ENCODE measurements at regions not wholly inside any gene's neighbourhood (a gene's known extent, or its start where the extent isn't known, plus 50 kb on each side); places are given as distances from the start of the nearest gene placed in this dataset.

DNA sequence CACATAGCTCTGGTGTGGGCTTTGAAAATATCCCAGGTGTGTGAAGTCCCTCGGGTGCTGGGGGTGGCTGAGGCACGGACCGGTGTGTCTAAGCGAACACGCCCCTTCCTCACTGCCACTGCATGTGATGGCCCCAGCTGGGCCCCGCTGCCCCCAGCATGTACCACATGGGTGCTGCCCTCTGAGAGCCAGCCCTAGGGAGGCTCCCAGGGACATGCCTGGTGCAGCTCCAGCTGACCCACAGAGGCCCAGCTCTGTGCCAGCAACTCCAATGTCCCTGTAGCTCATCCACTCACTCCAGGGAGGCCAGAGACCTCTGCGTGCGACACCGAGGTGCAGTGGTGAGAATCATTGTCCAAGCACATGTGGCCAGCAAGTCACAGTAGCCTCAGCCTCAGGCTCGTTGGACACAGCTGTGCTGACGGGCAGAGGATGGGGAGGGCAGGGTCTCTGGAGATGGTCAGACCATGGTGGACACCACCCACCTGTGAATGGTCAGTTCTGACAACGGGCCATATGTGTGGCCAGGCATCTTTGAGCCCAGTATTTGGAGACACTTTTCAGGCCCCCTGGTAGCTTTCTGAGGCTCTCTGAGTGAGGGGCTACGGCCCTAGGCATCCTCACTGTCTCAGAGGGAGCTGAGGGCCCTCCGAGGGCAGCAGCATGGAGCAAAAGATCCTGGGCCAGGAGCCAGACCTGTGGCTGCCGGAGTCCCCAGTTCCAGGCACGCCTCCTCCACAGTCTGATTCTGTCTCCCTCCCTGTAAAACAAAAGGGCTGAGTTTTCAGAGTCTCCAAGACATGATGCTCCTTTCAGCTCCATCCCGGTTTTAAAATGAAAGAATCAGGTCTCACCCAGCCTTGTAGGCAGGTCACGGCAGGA lies 220.7 kb downstream of the NDUFA10 start:
- H3K27me3 ChIP-seq (replicated peaks; ENCODE audit: control insufficient read depth, insufficient read depth, low read length) = no peaks in the 10 kb centered on the region; the same call in 1 of the 2 replicates
- no peaks in the 10 kb centered on the region for H3K36me3 ChIP-seq (ENCODE audit: control insufficient read depth, insufficient read depth, low read length)
- no peak for DNase-seq (ENCODE audit: extremely low read depth, insufficient read length)
- no peak overlapping the region for H3K4me3 ChIP-seq (replicated peaks; ENCODE audit: low read depth, low read length)
- TF ChIP-seq, protein P1, sequence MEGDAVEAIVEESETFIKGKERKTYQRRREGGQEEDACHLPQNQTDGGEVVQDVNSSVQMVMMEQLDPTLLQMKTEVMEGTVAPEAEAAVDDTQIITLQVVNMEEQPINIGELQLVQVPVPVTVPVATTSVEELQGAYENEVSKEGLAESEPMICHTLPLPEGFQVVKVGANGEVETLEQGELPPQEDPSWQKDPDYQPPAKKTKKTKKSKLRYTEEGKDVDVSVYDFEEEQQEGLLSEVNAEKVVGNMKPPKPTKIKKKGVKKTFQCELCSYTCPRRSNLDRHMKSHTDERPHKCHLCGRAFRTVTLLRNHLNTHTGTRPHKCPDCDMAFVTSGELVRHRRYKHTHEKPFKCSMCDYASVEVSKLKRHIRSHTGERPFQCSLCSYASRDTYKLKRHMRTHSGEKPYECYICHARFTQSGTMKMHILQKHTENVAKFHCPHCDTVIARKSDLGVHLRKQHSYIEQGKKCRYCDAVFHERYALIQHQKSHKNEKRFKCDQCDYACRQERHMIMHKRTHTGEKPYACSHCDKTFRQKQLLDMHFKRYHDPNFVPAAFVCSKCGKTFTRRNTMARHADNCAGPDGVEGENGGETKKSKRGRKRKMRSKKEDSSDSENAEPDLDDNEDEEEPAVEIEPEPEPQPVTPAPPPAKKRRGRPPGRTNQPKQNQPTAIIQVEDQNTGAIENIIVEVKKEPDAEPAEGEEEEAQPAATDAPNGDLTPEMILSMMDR (IDR thresholded peaks at IDR 0.05; ENCODE audit: insufficient read depth, low read length, poor library complexity, severe bottlenecking) = no peak

DNA sequence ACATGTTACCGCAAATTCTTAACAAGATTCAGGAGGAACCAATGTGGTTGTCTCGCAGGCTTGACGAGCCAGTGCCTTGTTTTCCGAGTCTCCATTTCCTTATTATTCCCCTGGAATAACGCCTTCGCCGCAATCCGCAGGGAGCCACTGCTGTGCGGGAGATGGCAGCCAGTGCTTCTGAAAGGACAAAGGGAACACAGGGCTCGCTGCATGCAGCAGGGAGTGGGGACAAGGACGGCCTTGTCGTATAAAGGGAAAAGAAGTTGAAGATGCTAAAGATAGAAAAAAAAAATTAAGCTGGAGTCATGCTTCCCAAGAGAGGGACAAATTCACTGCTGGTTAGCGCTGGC lies 221.4 kb downstream of the NDUFA10 start:
- Histone ChIP-seq H3K36me3 (ENCODE audit: control insufficient read depth, insufficient read depth, low read length) (no peaks in the 10 kb centered on the region), H3K27me3 (replicated peaks; ENCODE audit: control insufficient read depth, insufficient read depth, low read length) (no peaks in the 10 kb centered on the region), H3K4me3 (replicated peaks; ENCODE audit: low read depth, low read length) (no peak overlapping the region)
- no peak for DNase-seq (ENCODE audit: extremely low read depth, insufficient read length)
- TF ChIP-seq, protein P1 (IDR thresholded peaks at IDR 0.05; ENCODE audit: insufficient read depth, low read length, poor library complexity, severe bottlenecking) = no peak

DNA sequence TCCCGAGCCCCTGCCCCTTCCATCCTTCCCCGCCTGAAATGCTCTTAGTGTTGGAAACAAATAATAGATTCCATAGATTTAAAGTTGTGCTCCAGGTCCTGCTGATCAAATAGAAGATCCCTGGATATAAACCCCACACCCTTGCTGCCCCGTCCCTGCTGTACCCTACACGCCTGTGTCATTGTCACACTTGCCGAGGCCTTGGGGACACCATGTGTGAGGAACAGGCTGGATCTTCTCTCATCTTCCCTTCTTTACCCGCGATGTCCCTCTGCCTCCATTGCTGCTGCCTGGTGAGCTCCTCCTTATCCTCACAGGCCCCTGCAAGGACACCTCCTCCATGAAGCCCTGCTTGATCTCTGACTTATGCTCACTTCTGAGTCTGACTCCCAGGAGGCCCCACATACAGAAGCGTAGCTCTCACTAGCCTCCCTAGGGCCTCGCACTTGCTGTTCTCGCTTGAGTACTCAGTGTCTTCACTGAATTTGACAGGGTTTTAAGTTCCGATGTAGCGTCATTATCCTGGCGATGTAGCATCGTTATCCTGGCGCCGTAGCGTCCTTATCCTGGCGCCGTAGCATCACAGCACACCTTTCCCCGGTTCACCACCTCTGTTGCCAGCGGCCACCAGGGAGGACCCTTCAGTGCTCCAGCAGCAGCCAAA lies 221.9 kb downstream of the NDUFA10 start:
- H3K36me3 ChIP-seq (ENCODE audit: control insufficient read depth, insufficient read depth, low read length) = no peaks in the 10 kb centered on the region
- no peak for DNase-seq (ENCODE audit: extremely low read depth, insufficient read length)
- no peak overlapping the region for H3K4me3 ChIP-seq (replicated peaks; ENCODE audit: low read depth, low read length)

DNA sequence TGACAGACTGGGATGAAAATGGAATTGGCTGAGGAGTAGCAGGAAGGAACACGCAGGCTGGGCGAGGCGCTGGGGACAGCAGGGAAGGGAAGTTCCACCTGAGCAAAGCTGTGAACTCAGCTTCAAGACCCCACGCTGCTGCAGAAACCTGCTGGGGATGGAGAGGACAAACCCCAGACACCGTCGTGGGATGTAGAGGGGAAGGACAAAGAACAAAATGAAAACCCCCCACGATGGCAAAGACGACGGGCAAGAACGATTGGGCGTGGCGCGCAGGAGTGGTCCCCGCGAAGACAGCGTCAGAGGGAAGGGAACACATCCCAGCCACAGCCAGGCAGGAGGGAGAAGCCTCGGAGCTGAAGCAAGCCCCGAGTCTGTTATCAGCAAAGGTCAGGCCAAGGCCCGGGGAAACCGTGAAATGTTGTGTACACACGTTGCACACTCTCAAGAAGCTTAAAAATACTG lies 222.9 kb downstream of the NDUFA10 start:
- Histone ChIP-seq H3K36me3 (ENCODE audit: control insufficient read depth, insufficient read depth, low read length) (no peaks in the 10 kb centered on the region), H3K4me3 (replicated peaks; ENCODE audit: low read depth, low read length) (no peak overlapping the region), H3K27me3 (replicated peaks; ENCODE audit: control insufficient read depth, insufficient read depth, low read length) (no peaks in the 10 kb centered on the region)
- no peak for DNase-seq (ENCODE audit: extremely low read depth, insufficient read length)
- TF ChIP-seq, protein P1 (IDR thresholded peaks at IDR 0.05; ENCODE audit: insufficient read depth, low read length, poor library complexity, severe bottlenecking) = no peak

More for the DNA sequence above, 221.9 kb downstream of the NDUFA10 start:
- TF ChIP-seq, protein P1 (IDR thresholded peaks at IDR 0.05; ENCODE audit: insufficient read depth, low read length, poor library complexity, severe bottlenecking) = no peak
- H3K27me3 ChIP-seq (replicated peaks; ENCODE audit: control insufficient read depth, insufficient read depth, low read length) = no peaks in the 10 kb centered on the region

DNA sequence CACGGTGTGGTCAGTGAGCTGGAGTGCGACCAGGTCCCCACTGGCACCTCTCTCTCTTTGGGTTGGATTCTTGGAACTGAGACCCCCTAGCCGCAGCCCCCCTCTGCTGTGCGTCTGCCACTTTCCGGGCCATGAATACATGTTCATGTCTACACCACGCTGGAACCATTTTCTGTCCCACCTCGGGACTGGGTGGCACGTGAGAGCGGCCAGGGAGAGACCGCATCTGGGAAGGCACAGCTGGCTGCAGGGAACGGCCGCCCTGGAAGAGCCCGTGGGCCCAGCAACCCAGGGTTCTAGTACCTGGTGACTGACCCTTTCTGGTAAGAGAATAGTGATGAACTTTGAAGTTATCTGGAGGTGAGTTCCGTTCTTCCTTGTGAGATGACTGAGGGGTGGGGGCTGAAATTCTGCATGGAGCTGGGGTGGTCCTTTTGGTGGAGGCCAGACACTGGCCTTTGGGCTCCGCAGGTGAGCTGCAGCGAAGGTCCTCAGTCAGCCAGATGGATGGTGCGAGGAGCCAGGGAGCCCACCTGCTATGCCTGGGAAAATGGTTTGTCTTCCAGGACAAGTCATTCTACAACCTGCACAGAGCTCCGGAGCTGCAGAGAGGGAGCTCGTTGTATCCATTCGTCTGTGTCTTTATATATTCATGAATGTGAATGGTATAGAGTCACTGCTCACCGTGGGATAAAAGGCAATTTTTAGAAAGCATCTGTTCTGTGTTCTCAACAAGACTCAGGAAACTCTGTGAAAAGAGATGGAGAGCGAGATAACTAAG lies 223.5 kb downstream of the NDUFA10 start:
- no peak for DNase-seq (ENCODE audit: extremely low read depth, insufficient read length)
- H3K27me3 ChIP-seq (replicated peaks; ENCODE audit: control insufficient read depth, insufficient read depth, low read length) = no peaks in the 10 kb centered on the region
- TF ChIP-seq, protein P1 (IDR thresholded peaks at IDR 0.05; ENCODE audit: insufficient read depth, low read length, poor library complexity, severe bottlenecking) = no peak
- H3K4me3 ChIP-seq (replicated peaks; ENCODE audit: low read depth, low read length) = no peak overlapping the region
- no peaks in the 10 kb centered on the region for H3K36me3 ChIP-seq (ENCODE audit: control insufficient read depth, insufficient read depth, low read length)

Data from GM06990 (cell line).